ELR (cell line): ENCODE measurements at regions not wholly inside any gene's neighbourhood (a gene's known extent, or its start where the extent isn't known, plus 50 kb on each side); places are given as distances from the start of the nearest gene placed in this dataset.

Experiments
- DNase-seq: peaks from one replicate; pipeline ENCODE4 v3.0.0-alpha.2; 2015; ENCODE audit warnings: low read depth

DNA sequence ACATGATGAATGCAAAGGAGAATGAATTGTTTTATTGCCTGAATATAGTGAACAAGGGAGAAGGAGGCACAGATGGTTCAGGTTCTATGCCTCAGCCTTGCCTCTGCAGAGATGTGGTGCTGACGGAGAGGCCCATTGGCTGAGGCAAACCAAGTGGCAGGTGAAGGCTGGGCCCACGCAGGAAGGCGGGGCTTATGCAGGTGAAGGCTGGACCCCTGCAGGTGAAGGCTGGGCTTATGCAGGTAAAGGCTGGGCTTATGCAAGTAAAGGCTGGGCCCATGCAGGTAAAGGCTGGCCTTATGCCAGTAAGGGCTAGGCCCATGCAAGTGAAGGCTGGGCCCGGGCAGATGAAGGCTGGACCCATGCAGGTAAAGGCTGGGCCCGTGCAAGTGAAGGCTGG lies 414.7 kb downstream of the LRATD1 start:
- DNase-seq, result no peak

DNA sequence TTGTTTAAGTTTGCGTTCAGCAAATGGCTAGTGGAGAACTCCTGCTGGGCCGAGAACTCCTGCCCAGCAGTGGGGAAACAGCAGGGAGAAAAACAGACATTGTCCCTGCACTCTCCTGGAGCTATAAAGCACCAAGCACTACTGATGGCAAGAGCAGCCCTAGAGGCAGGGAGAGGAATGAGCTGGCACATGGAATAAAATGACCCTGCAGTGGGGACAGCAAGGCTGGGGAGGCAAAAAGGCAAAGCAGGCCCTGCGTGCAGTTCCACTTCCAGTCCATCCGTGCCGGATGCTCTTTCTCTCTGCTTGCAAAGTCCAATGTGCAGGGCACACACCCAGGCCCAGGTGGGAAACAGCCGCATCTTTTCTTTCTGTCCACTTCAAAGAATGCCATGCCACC lies 415.5 kb downstream of the LRATD1 start:
- DNase-seq, result no peak

DNA sequence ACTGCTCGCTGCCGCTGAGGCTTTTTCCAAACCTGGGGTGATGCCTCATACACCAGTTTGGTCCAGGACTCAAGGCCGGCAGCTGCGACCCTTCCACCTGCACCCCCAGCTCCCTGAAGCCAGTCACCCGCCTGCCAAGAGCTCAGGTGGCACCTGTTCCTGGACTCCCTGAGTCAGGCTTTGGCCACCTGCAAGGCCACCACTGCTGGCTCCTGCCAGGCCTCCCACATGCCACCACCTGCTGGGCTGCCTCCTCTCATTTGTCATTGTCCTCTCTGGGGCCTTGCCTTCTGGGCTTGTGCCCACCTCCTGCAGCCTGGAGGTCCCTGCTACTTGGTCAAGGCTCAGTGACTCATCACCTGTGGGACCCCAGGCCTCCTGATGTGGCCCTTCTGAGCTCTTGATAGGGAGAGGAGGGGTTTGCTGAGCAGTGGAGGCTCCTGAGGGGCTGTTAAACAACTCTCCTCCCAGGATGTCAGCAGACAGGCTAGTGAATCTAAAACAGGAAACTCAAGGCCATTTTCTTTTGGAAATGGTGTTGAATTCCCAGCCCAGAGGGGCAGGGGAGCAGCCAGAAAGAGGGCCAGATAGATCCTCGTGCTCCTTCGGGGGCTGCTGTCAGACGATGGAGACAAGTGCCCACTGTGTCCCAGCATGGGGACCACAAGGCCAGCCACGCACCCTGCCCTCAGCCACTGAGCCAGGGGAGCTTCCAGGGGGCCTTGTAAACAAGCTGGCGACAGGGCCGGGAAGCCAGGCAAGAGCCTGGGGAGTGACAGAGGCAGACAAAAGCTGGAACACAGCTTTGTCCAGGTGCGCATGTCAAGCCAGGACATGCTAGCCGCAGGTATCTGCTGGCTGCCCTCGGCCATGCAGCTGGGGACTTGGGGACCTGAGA lies 416.8 kb downstream of the LRATD1 start:
- no peak for DNase-seq

DNA sequence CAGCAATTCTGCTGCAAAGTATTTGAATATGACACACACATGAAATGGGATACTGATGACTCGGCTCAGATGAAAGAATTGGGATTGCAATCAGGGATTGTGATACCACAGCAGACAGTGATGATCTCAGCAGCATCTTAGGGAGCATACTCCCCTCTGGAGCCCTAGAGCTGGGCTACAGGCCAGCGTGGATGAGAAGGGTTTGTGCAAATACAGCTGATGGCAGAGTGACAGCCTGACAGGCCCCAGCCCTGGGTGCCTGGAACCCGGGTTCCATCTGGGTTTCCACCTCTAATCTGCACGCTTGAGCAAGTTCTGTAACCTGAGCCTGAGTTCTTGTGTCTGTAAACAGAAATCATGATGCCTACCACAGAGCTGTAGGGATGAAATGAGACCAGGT lies 418.0 kb downstream of the LRATD1 start:
- peak; percentile 59 for DNase-seq

DNA sequence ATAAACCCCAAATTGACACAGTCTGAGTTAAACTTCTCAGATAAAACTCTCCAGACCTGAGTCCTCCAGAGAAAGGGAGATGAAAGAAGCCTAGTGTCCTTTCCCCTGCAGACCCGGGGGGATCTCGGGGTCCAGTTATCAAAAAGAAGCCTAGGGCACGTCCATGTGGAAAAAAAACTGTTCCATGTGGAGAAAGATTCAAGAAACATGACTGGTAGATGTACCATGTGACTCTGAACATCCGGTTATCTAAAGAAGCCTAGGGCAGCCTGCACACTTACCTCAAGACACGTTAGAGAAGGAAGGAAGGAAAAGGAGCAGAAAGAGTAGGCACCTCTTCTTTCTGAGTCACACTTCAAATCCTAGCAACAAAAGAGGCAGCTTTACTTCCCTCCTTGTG lies 421.0 kb downstream of the LRATD1 start:
- no peak for DNase-seq

DNA sequence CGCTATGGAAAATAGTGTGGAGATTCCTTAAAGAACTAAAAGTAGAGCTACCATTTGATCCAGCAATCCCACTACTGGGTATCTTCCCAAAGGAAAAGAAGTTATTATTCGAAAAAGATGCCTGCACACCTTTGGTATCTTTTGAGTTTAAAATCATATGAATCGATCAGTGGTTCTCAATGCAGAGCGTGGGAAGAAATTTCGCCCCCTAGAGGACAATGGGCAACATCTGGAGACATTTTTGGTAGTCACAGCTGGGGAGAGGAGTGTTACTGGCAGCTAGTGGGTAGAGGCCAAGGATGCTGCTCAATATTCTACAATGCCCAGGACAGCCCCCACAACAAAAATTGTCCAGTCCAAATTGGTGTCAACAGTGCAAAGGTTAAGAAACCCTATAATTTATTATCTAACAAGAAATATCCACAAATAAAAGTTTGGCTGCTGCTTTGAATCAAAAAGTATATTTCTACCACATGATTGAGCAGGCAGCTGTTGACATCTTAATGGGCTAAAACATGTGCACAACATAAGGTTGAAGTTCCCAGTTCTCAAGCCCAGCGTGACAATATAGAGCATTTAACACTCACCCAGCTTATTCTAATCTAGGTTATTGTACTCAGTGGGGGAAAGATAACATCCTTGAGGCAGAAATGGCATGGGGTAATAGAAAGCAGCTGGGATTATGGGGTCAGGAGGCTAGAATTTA lies 425.7 kb downstream of the LRATD1 start:
- DNase-seq, result peak; percentile 50

DNA sequence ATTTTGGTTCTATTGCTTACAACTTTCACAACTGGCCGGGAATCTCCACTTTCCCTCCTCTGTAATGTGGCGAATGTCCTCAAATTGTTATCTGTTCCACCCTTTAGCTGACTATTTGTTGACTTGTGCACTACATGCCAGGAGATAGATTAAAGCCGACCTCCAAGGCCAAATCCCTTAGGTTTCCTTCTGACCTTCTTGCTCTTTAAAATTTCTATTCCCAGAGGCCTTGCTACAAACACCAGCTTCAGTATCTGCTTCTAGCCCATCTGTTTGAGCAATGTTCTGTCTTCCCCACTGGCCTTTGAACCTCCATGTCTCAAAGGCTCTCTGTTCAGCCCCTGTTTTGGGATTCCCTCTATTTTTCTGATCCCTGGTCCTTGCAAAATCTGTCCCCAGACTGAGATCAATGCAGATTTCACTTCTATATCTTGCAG lies 426.2 kb downstream of the LRATD1 start:
- DNase-seq, result no peak

DNA sequence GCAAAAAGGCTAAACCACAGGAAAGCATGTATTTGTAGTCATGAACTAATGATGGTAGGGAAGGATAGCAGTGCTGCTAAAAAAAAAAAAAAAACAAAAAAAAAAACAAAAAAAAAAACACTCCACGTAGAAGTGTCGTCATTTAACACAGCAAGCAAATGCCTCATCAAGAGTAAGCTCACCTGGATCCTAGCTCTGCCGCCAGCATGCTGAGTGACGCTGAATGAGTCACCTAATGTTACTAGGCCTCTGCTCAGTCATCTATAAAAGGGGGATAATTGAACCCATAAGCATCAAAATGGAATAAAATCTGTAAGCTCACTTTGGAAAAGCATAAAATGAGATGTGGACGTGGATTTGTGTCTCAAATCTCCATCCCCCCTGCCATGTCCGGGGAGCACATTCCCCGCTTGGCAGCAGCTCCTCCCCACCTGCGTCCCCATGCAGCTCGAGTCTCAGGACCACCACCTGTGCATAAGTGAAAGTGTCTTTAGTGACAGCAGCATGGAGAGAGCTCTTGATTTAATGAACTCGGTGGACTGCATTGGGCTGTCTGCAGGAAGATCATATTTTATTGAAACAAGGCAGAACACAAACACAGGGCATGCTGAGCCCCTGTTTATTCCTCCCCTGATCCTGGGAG lies 427.5 kb downstream of the LRATD1 start:
- peak; percentile 37 for DNase-seq

DNA sequence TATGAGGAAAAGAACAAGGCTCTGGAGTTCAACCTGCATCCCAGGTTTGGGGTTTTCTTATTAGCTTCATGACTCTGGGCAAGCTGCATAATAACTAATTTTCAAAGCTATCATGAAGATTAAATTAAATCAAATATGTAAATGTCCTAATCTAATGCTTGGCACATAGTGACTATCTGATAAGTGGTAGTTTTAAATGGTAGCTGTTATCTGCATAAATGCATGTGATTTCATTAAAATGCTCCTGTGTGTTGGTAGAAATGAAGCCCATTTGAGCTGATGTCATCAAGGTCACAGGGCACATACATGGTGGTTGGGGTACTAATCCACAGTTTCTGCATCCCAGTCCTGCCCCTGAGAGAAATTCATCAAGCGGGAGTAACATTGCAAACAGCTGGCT lies 428.8 kb downstream of the LRATD1 start:
- DNase-seq, result no peak

DNA sequence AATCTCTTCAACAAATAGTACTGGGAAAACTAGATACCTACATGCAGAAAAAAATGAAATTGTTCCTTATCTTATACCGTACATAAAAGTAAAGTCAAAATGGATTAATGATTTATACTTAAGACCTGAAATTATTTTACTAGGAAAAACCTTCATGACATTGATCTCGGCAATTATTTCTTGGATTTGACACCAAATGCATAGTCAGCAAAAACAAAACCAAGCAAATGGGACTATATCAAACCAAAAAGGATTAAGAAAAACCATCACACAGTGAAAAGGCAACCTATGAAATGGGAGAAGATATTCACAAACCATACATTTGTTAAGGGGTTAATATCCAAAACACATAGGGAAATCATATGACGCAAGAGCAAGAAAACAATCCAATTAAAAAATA lies 433.6 kb downstream of the LRATD1 start:
- DNase-seq, result no peak

DNA sequence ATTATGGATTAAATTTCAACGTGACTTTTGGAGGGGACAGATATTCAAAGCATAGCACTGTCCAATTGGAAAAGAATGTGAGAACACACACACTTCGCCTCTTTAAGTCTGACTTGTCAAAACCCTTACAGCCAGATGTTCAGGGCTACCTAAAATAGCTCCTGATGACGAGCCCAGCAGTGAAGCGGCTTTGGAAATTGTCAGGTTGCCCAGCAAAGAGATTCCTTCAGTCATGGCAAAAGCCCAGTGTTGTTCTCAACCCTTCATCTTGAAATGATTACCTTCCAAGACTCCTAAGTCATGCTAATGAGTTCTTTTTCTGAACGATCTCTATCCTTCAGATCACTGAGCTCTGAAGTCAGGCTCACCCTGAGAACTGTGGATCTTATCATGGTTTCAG lies 436.6 kb downstream of the LRATD1 start:
- no peak for DNase-seq

DNA sequence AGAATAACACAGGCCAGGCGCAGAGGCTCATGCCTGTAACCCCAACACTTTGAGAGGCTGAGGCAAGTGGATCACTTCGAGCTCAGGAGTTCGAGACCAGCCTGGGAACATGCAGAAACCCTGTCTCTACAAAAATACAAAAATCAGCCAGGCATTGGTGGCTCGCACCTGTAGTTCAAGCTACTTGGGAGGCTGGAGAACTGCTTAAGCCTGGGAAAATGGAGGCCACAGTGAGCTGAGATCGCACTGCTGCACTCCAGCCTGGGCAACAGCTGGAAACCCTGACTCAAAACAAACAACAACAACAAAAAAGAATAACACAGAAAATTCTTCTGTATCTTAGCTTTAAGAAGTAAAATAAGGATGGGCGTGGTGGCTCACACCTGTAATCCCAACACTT lies 440.3 kb downstream of the LRATD1 start:
- no peak for DNase-seq

DNA sequence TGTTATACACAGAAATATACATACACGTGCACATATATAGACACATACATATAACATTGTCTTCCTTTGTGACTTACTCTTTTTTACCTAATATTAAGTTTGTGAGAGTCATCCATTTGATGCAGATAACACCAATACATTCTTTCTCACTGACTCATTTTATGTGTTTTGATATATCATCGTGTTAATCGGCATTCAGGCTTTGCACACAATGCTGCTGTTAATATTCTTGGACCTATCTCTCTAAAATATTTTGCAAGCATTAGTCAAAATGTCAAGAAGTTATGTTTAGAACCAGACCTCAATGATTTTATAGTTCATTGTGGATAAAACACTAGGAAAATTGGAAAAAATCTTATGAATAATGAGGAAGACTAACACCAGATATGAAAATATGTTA lies 441.1 kb downstream of the LRATD1 start:
- DNase-seq, result peak; percentile 31

DNA sequence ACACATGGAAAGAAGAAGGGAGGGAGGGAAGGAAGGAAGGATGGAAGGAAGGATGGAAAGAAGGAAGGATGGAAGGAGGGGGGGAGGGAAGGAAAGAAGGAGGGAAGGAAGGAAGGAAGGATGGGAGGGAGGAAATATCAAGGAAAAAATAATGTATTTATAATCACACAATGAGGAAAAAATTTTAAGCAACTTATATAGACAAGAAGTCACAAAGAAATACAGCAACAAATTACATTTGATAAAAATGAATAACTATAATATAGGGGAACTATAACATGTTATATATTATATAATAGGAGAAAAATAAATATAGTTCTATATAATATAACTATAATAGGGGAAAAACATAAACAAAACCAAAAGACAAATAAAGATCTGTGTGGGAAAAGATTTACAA lies 441.8 kb downstream of the LRATD1 start:
- DNase-seq, result no peak

DNA sequence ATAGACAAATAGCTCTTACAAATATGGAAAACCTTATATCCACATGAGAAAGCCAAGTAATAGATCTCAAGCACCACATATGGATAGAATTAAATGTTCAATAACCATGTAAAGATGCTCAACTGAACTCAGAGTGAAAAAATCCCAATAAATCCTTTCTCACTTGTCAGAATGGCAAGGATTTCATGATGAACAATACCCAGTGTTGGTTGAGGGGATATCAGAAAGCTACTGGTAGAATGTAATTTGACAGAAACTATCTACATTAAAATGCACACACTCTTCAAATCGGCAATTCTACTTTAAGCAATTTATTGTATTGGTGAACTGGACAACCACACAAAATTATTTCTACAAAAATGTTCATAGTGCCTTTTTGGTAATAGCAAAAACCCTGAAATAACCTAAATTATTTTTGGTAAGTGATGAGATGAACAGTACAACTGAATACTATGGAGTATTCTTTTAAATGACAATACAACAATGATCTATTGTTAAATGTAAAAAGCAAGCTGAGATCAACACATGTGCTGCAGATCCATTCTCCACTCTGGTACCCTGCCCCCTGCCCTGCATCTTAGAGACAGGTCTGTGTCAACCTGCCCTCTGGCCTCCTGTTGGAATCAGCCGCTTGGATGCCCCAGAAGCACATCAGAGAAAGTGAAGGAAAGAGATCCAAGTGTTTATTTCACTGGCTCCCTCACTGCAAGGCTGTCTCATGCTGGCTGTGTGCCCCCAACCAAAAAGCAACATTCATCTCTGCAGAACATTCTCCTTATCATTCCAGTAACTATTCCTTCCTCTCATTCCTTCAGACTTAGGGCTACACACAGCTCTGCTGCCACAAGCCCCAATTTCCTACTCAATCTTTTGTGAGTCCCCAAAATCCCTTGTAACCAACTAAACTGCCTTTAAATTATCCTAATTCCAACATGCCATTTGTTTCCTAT lies 442.5 kb downstream of the LRATD1 start:
- DNase-seq, result no peak

DNA sequence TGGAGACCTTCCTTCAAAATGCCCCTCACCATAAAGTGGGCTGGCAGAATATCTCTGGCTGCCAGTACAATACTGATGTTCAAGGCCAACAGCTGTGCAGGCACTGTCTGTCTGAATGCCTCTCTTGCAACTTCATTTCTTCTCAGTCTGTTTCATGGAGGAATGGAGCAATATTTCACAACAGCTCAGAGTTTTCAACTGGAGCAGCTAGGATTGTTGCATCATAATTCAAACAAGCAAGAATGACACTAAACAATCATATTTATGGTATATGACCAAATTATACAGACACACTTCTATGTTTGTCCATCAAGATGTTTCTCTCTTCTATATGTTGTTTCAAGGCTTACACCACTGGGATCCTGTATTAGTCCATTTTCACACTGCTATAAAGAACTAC lies 444.2 kb downstream of the LRATD1 start:
- DNase-seq, result no peak

DNA sequence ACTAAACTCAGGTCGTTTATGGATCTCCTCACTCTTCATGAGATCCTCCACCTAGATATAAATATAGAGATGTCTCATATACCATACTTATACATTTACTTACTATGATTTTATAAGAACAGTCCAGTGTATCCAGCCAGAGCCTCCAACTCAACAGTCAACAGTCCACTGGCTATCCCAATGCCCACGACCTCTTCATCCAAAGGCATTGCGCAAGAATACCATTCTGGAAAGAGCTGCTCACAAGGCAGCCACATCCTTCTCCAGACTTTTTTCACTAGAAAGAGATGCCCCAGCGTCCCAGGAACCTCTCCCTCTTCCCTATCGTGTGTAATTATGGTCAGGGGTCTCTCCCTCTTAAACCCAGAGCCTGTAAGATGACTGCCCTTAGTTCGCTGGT lies 448.8 kb downstream of the LRATD1 start:
- DNase-seq, result no peak

DNA sequence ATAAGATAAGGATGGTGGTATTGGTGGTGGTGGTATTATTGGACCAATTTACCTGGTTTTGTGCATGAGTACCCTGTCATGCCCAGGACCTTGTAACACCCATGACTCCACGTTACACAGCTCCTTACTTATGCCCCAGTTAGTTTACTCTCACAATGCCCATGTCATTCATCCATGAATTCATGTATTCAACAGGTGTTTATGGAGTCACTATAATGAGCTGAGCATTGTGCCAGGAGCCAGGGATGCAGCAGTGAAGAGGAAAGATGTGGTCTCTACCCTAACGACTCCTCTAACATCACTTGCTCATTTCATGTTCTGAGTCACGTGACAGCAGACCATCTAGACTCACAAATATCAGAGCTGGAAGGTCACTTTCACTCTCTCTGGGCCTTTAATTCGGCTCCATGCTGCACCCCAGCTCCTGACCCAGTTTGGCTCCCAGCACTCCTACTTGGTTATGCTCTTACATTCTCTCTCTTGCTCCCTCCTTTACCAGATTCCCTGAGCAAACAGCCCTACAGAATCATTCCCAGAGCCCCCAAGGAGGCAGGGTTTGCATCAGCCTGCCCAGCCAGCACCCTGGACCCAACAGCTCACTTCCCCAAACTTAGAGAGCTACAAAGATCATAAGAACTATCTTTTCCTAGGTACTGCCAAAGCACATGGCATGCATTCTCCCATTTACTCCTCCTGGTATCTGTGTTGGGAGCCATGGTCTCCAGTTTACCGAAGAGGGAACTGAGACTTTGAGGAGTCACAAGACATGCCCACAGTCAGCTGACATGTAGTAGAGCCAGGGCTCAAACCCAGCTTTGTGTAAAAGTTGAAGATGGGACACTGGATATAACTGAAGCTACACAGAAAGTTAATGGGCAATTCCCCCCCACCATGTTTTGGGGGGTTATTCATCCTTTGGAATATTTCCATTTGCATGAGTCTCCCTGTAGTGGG lies 449.9 kb downstream of the LRATD1 start:
- no peak for DNase-seq

DNA sequence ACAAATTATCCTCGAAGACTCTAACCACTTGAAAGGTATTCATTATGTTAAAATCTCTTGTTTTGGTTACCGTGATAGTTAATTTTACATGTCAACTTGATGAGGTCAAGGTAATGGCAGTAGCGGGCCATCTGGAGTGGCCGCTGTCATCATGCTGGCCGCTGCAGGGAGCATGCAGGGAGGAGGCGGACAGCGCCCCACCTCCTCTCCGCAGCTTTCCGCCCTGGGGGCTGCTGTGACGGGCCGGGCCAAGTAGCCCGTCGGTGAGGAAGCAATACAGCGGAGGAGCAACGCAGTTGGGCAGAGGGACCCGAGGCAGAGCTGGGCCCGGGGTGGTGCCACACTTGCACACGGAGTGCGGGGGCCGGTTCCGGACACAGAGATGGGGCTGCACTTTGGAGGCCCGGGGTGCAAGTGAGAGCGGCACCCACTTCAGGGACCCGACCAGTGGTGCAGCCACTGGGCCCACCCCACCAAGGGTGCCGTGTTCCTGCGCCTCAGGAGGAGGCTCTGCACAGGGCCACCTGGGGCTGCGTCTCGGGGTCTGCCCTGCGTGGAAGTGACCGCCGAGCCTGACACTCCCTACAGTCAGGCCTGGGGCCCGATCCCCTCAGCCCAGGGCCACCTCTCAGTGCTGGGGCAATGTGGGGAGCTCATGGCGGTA lies 452.4 kb downstream of the LRATD1 start:
- no peak for DNase-seq

DNA sequence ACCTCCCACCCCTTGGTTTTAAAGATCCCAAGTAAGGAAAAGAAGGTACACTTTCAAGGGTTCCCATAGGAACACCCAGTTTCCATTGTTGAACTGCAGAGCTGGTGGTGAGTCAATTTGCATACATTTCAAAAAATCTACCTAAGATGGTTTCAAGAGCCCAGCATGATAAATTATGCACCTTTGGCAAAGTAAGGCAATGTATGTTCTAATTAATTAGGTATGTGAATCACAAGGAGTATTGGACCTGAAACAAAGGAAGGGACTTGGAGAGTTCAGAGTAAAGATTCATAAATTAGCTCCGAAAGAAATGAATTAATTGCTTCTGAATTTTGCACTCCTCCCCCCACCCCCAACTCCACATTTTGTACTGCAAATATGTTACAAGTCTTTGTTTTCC lies 459.7 kb downstream of the LRATD1 start:
- DNase-seq, result no peak
